Stimulated activated CD4-positive, alpha-beta T cell treated with anti-CD3 and anti-CD28 coated beads, Interleukin-1b, Interleukin-23, amount 100 ng/mL, for 24 hours (primary cell): ENCODE measurements at regions not wholly inside any gene's neighbourhood (a gene's known extent, or its start where the extent isn't known, plus 50 kb on each side); places are given as distances from the start of the nearest gene placed in this dataset.
"Not testable (repeated sequence)": the region's sequence is repeated elsewhere in the genome, so short reads cannot be mapped to it uniquely, and the experiment has no call there.

Experiments used
- DNase-seq, 4 experiments: peaks; one replicate each; pipeline ENCODE4 v3.0.0-alpha.2; 2020; ENCODE audit warnings: low read depth in 4 of 4, low spot score in 1 of 4

- no peak for DNase-seq
These were observed 1417.0 kb upstream of the ALCAM start for GRCh38 chr3:103949693-103950092.

GRCh38 chr3:103950676-103951075, 1416.0 kb upstream of the ALCAM start:
- no peak for DNase-seq

GRCh38 chr3:103953796-103954195, 1412.9 kb upstream of the ALCAM start:
- no peak for DNase-seq

DNA sequence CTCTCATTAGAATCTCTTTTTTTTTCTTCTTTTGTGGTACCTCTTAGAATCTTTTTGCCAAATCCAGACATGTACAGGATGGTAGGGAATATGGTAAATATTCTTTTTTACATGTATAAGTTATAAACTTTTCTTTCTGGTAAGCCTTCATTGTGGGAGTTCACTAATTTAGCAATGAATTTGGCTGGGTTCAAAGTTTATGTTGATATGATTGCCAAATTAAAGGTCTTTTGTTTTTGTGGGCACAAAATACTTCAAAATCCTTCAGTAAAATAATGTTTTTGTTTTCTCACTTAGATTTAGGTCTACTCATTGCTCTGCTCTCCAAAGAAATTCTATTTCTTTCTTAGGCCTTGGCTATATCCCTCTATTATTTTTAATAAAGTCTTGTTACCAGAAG, 1405.9 kb upstream of the ALCAM start:
- no peak for DNase-seq

DNA sequence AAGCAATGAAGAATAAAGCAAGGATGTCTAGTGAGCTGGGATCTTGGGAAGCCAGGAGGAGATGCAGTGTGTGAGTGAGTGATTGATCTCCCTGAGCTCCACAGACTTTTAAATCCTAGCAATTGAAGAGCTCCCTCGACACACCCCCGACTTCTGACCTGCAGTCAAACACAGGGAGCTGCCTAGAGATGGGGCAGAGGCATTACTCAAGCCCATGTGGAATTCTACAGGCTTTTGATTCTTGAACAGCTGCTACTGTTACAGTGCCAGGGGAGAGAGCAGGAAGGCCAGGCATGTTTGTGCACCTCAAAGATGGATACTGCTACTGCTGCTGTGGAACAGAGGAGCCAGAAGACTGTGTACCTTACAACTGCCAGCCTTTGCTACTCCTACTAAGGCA, 1403.1 kb upstream of the ALCAM start:
- DNase-seq = no peak

GRCh38 chr3:103965764-103966163, 1400.9 kb upstream of the ALCAM start:
- DNase-seq = no peak

DNA sequence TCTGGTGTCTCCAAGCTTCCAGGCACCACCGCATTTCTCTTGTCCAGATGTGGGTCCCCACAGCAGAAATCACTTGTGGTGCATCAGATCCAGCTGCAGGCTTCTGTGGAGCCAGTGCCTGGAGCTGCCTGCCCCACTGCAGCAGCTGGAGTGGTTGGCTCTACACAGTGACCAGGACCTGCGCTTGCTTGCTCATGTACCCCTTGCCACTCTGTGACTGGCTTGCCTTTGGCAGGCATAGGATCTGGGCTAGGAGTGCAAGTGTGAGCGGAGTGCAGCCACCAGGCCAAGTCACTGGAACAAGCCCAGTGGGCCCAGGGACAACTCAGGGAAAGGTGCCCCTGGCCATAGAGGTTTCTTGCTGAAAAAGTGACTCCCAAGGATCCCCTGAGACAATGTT, 1400.0 kb upstream of the ALCAM start:
- DNase-seq = no peak

DNA sequence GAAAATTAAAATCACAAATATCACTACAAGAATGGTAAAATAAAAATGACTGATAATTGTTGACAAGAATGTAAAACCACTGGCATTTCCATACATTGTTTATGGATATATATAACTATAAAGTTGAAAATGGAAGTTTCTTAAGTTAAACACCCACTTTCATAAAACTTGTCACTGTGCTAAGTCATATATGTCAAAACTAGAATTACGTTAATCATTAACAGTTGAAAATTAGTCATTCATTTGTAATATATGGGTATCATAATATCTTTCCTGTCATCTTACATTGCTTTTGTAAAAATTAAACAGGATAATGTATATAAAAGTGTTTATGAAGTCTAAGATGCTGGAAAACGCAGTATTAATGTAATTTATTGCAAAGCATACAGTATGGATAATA, 1398.6 kb upstream of the ALCAM start:
- no peak for DNase-seq

DNA sequence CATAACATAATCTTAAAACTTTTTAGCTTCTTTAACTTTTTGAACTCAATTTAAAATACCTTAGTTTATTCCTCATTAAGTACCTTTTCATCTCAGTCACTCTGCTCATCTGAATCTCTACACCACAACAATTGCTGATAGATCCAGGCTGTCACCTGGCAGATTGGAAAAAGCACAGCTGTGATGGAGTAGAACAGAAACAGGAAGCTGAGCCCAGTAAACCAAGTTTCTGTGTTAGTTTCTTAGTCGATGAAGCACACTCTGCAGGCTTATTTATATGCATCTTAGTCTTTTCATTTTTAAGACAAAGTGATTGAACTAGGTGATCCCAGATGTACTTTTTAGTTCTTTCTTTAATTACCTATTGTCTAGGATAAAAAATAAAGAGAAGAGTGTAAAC, 1398.0 kb upstream of the ALCAM start:
- no peak for DNase-seq

DNA sequence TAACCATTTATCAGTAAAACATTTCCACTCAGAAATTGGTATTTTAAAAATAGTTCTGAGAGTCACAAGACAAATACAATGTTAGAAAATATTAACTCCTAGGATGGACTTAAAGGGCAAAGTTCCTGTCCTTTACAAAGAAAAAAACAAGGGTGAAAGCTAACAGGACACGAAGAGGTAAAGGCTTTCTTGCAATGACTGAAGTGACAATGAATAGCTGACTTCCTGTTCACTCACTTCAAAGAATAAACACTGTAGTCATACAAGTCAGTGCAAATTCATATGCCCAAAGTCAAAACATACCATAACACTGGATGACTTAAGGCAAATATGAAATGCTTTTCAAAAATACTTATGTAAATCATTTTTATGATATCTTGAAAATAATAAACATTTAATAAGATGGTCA, 1389.8 kb upstream of the ALCAM start:
- no peak for DNase-seq

DNA sequence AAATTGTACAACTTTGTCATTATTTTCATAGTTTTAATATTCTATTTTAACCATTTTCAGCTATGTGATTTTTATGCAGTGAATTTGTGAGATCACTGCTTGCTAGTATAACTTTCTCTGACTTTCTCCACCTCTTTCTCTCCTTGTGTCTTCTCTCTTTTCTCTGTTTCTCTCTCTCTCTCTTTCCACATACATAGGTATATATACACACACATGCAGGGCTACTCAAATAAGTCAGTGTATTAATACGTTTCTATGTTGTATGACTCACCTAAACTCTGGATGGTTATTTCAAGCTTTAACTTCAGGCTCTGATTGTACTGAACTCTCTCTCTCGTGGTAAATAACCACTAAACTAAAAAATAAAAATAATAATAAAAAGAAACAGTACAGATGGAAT, 1389.3 kb upstream of the ALCAM start:
- DNase-seq = no peak

DNA sequence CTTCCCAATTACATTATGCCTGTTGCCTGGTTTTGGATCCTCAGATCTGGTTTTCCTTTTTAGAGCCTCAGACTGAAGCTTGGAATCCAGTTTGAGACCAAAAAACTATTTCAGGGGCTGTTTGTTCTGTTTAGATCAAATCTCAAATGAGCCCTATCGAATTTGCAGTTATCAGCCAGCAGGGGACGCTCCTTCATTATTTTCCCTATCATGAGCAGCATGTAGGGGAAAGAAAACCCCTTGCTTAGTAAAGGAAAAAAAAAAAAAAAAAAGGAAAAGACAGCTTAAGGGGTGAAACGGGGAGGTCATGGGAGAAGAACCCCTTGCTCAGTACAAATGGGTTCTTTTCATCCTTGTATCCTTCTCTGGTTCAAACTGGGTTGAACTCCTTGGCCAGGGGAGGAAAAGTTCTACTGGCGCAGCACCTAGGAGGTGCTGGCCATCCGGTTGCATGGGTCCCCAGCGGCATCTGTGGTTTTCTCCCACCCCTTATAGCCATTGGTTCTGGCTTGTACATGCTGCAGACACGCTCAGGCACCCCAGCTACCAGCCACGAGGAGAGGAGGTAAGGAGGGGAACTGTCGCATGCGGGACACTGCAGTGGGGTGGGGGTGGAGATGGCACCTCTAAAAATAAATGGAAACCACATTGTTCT, 1375.1 kb upstream of the ALCAM start:
- DNase-seq = no peak

- no peak for DNase-seq
These were observed 1374.2 kb upstream of the ALCAM start for GRCh38 chr3:103992469-103992868.

DNA sequence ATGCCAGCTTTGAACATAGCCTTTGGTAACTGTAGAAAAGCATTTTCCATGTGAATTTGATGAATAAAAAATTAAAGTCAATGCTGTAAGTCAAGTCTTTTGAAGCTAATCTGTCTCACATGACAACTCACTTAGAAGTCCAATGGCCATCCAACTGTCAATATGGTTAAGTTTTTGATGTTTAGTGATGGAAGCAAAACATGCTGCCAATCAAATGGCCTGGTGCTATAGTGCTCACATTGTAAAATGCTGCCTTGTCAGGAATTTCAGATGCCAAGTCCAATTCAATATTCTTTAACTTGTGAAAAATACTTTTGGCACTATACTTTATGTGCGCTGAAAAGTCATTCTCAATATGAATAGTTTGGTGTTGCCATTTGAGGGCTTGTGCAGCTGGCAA, 1361.8 kb upstream of the ALCAM start:
- DNase-seq = no peak

GRCh38 chr3:104005815-104006214, 1360.9 kb upstream of the ALCAM start:
- DNase-seq = no peak

GRCh38 chr3:104018541-104018940, 1348.2 kb upstream of the ALCAM start:
- DNase-seq = no peak

DNA sequence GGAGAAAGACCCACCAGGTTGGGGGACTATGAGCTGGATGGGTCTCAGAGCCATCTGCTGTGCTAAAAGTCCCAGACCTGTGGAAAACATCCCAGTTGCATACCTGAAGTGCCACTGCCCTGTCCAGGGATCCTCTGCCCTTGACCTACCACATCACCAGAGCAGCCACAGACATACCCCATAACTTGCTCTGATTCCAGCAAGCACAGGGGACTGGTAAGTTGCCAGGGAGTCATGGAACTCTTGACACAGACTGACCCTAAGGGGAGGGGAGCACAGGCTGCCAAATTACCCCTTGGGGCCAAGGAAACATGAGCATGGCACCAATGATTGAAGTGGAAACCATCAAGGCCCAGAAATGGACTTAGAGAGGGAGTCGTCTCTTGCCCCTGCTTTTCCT, 1335.1 kb upstream of the ALCAM start:
- DNase-seq = no peak

- no peak for DNase-seq
These were observed 1334.4 kb upstream of the ALCAM start for GRCh38 chr3:104032283-104032682.

GRCh38 chr3:104040896-104041295, 1325.8 kb upstream of the ALCAM start:
- no peak for DNase-seq

DNA sequence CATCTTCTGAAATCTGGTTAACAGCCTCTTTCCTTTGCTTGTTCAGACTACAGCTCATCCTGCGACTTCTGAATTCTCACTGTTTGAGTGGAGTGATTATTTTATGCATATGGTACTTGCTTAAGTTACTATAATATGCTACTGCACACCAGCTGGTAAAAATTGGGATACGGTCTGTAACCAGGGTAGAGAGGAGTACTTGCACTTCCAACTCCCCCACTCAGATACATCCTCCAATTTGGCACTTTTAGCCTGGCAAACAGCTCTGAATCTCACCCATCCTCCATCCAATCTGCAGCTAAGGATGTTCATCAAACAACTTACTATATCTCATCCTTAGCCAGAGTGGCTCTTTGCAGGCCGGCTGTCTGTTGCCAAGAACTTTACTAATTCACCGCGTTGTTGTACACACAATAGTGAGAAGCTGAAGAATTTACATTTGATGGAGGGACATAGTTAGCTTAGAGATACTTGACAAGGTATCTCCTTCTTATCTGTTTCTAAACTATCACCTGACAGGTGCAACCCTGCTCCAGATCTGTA, 1323.6 kb upstream of the ALCAM start:
- DNase-seq = not testable (repeated sequence)

DNA sequence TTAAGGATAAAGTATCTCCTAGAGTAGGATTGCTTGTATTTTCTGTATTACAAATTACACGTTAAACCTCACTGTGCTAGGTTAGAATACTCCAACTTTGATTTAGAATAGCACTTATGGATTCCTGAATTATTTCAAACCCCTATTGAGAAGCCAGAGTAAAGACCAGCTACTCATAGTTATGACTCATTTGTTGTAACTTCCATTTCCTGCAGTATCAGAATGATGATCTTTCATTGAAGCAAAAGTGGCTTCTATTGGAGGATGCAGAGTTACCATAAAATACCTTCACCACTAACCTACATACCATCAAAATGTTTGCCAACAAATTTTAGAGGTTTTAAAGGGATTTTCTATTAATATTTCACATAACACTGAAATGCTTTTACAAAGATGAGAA, 1322.7 kb upstream of the ALCAM start:
- no peak for DNase-seq

GRCh38 chr3:104066658-104067057, 1300.1 kb upstream of the ALCAM start:
- no peak for DNase-seq

DNA sequence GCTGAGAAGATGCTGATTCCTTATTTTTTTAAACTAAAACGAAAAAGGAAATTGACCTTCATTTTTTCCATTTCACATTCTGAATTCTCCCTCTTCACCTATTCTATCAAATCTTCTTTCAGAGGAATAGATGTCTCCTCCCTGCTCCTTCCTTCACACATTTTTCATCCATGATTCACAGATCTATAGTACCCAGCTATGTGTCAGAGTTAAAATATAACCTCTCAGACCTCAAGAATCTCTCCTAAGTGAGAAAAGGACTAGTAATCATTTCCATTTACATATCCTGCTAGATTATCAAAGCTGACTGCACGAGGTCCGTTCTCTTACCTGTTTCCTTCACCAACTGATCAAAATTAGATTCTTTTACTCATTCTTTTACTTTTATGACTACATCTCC, 1297.6 kb upstream of the ALCAM start:
- DNase-seq = no peak
